ENCODE measurements at regions not wholly inside any gene's neighbourhood (a gene's known extent, or its start where the extent isn't known, plus 50 kb on each side); places are given as distances from the start of the nearest gene placed in this dataset.

DNA sequence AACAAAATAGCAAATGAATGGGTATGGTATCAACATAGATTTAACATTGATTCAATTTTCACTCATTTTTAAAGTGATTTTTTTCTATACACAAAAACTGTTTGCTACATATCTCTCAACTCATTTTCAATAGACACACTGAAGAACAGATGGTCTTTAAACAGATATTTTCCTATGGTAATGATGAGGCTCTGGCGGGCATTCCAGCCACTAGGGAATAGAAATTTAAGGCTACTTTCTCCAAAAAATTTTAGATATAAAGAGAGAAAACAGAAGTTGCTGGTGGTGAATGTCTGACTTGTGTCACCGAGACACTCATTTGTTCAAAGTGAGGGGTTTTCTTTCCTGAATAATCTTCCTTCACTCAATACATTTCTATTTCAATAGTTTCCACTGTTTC is 693.0 kb downstream of the ETS1 start:
- DNase-seq (ENCODE audit: low read depth in 1 of 2, low spot score in 1 of 2) = no peak

- DNase-seq (ENCODE audit: low read depth in 1 of 2, low spot score in 1 of 2) = no peak
Measured at GRCh38 chr11:127890030-127890615, 697.2 kb downstream of the ETS1 start.

- DNase-seq (ENCODE audit: low read depth in 1 of 2, low spot score in 1 of 2) = no peak
Measured at GRCh38 chr11:127888386-127888785, 699.0 kb downstream of the ETS1 start.

GRCh38 chr11:127875131-127875530 is 712.2 kb downstream of the ETS1 start:
- DNase-seq (ENCODE audit: low read depth in 1 of 2, low spot score in 1 of 2) = no peak

DNA sequence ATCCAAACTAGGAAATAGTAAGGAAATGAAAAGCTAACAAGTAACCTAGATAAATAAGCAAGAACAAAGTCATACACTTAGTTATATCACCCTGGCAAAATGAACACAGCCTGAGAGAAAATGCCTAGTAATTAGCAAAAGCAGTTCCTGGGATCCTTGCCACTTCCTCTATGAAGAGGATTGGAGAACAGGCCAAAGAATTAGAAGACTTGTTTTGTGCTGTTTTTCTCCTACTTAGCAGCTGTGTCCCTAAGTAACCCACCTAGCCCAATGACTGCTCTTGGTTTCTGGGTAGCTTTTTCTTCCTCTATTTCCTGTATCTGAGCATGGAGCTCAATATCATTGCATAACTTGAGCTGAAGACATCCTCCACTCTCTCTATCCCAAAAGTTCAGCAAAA is 713.9 kb downstream of the ETS1 start:
- DNase-seq (ENCODE audit: low read depth in 1 of 2, low spot score in 1 of 2) = no peak

GRCh38 chr11:127866109-127866508 is 721.2 kb downstream of the ETS1 start:
- no peak for DNase-seq (ENCODE audit: low read depth in 1 of 2, low spot score in 1 of 2)

- no peak for DNase-seq (ENCODE audit: low read depth in 1 of 2, low spot score in 1 of 2)
Measured at GRCh38 chr11:127864861-127865260, 722.5 kb downstream of the ETS1 start.

DNA sequence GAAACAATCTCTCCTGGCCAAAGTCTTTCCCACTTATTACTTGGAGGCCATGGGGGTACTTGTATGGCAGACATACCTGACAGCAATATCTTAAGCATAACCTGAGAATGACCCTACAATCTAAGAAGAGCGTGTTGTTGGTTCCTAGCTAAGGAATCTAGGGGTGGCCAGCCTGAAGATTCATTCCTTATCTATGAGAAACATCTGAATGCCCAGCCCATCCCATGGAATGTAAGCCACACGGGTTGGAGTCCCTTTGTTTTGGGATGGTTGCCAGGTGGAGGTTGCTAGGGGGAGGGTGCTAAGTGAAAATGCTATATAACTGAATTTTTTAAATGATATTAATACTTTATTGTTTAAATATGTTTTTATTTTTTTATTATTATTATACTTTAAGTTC is 725.0 kb downstream of the ETS1 start:
- DNase-seq (ENCODE audit: low read depth in 1 of 2, low spot score in 1 of 2) = no peak

- DNase-seq (ENCODE audit: low read depth in 1 of 2, low spot score in 1 of 2) = no peak
Measured at GRCh38 chr11:127859941-127860354, 727.4 kb downstream of the ETS1 start.

DNA sequence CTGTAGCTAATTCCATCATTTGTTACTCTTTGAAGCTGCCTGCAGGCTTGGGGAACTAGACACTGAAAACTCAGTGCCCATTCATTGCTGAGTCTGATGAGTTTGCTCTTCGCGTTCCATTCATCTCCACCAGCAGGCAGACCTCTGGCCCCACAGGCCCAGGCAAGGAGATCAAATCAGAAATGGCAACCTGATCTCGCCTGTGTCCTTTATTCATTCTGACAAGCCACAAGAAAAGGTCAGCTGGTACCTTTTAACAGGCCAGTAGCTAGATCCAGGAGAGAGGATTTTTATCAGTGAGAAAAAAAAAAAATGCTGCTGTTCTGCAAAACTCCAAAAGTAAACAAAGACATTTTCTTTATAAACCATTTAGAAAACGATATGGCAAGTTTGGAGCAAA is 742.5 kb downstream of the ETS1 start:
- no peak for DNase-seq (ENCODE audit: low read depth in 1 of 2, low spot score in 1 of 2)

DNA sequence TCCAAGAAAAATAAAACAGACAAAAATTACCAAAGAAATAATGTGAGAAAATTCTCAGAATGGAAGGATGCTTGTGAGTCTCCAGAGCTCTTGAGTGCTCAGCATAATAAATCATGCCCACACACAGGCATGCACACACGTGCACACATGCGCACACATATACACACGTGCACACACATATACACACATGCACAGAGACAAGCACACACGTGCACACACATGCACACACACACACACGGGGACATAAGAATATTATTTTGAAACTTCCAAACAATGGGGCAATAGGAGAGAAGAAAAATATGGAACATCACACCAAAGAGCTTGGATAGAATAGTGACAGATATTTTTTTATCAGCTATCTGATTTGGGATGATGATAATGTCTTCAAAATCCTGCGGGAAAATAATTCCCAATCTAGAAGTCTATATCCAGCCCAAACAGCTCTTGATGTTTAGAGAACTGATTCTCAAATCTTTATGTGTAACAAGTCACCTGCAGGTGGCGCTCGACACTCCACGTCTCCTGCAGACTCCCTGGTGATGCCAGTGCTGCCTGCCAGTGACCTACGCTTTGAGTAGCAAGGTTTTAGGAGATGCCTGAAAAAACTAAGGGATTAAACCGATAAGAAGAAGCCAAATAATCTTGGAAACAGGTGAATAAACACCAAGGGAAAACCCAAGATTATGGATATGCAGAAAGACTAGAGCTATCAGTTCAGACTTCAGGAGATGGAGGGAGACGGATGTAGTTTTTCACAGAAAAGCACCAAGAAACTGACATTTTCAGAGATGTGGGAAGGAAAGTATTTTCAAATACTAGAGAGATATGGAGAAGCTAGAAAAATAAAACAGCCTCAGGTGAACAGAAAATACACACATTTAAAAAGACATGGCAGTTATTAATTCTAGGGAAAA is 743.6 kb downstream of the ETS1 start:
- peak in 1 of 2 donors; percentile 30 for DNase-seq (ENCODE audit: low read depth in 1 of 2, low spot score in 1 of 2)

- DNase-seq (ENCODE audit: low read depth in 1 of 2, low spot score in 1 of 2) = no peak
Measured at GRCh38 chr11:127825183-127825582, 762.2 kb downstream of the ETS1 start.

DNA sequence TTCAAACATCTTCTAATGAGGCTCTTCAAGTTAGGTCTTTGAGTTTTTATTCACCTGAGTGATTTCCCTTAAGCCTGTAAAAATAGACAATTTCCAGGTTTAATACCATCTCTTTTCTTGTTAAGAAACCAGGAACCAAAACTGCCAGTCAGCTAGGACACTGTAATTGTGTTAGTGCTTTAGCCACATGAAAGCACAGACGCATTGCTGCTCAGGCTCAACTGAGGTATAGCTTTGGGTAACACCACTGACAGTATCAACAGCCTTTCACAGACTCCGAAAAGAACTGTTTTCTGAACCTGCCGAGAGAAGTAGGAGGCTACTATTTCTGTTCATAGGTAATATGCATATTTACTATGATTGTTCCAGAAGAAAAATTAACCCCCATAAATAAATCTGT is 768.7 kb downstream of the ETS1 start:
- no peak for DNase-seq (ENCODE audit: low read depth in 1 of 2, low spot score in 1 of 2)

DNA sequence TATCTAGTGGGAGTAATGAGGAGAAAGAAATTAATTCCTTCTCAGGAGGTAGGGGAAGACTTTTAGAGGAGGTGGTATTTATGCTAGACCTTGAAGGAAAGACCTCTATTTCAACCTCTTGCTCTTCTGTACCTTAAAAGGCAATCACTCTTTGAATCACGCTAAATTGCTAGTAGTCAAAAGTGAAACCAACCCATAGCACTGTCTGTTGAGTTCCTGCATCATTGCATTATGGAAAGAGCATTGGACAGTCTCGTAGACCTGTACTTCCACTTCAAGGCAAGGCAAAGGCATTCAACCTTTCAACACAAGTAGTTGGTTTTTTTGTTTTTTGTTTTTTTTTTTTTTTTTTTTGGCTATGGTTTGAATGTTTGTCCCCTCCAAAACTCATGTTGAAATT is 770.4 kb downstream of the ETS1 start:
- DNase-seq (ENCODE audit: low read depth in 1 of 2, low spot score in 1 of 2) = no peak

GRCh38 chr11:127815331-127815730 is 772.0 kb downstream of the ETS1 start:
- DNase-seq (ENCODE audit: low read depth in 1 of 2, low spot score in 1 of 2) = no peak

GRCh38 chr11:127806501-127806900 is 780.9 kb downstream of the ETS1 start:
- no peak for DNase-seq (ENCODE audit: low read depth in 1 of 2, low spot score in 1 of 2)

- DNase-seq (ENCODE audit: low read depth in 1 of 2, low spot score in 1 of 2) = no peak
Measured at GRCh38 chr11:127805771-127806170, 781.6 kb downstream of the ETS1 start.

DNA sequence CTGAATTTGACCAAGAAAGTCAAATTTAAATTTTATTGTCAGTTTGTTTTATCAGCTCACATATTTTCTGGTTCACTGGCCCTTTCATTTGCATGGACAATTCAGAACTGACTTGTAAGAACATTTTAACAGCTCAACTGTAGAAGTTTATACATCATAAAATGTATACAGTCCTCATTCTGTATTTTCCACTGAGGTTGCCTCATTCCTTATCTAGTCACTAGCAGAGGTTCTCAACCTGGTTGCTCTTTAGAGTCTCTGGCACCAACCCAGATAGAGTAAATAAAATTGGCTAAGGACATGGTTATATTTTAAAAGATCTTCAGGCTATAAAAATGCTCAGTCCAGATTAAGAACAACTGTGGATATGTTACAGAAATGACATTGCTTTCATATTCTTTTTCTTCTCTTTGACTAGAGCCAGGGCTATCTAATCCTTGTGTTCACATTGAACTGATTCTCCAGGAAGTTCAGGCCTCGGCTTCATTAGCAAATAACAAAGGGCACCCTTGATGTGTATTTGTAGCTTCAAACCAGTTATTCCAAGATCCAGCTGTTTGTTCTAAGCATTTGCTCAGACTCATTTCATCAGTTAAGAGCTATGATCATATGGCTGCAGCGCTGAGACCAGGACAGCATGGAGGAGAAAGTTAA is 782.5 kb downstream of the ETS1 start:
- no peak for DNase-seq (ENCODE audit: low read depth in 1 of 2, low spot score in 1 of 2)

GRCh38 chr11:127803755-127804154 is 783.6 kb downstream of the ETS1 start:
- no peak for DNase-seq (ENCODE audit: low read depth in 1 of 2, low spot score in 1 of 2)

DNA sequence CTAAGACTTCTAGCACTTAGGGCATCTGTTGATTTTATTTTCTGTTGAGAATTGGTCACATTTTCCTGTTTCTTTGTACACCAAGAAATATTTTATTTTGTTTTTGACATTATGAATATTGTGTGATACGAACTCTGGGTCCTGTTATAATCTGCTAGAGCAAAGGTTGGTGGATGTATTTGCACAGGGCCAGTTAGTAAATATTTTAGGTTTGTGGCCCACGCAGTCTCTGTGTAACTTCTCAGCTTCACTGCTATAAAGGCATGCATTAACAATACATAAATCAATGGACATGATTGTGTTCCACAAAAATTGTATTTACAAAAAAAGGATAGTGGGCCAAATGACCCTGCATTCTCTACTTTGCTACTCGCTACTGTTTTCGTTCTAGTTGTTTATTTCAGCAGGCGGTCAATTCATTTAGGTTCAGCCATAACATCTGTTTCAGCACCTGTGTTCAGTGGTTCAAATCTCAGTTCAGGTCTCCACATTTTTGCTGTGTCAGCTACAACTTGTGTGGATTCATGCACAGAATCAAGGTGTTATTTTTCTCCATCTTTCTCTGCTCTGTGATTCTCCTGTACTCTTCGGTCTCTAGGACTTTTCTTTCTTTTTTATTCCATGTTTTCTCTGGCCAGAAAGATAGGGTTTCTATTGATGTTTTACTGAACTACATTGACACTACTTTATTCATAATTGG is 786.2 kb downstream of the ETS1 start:
- no peak for DNase-seq (ENCODE audit: low read depth in 1 of 2, low spot score in 1 of 2)

GRCh38 chr11:127795326-127795725 is 792.0 kb downstream of the ETS1 start:
- no peak for DNase-seq (ENCODE audit: low read depth in 1 of 2, low spot score in 1 of 2)

GRCh38 chr11:127791844-127792243 is 791.3 kb upstream of the KIRREL3 start:
- DNase-seq (ENCODE audit: low read depth in 1 of 2, low spot score in 1 of 2) = no peak

Measured in stimulated activated CD4-positive, alpha-beta T cell treated with anti-CD3 and anti-CD28 coated beads, Interleukin-15, amount 100 ng/mL, for 1 hour (primary cell).